A673 (cell line): ENCODE measurements at regions not wholly inside any gene's neighbourhood (a gene's known extent, or its start where the extent isn't known, plus 50 kb on each side); places are given as distances from the start of the nearest gene placed in this dataset.

Source experiments
- BruUV-seq: library from RNA; stranded (reverse); fragments of 400-500 nt; replicated peaks from 2 replicates; lab custom pipeline; 2021; lab: Mats Ljungman, UMichigan
- CTCF ChIA-PET: fragments of 300-600 bp; sonication (Branson Sonifier 250); formaldehyde crosslinking; loops from one replicate; lab custom pipeline; 2022; ENCODE audit warnings: antibody characterized with exemption; lab: Charles Lee
- POLR2A ChIA-PET: fragments of 300-600 bp; sonication (Branson Sonifier 250); formaldehyde crosslinking; loops from one replicate; lab custom pipeline; 2022; ENCODE audit warnings: antibody characterized with exemption; ENCODE audit not compliant: low non-redundant PET; lab: Charles Lee
- DNase-seq: peaks from one replicate; pipeline ENCODE4 v3.0.0-alpha.2; 2015; ENCODE audit warnings: low spot score
- H3K27ac ChIP-seq: fragments of 200-600 bp; sonication (generic); 2 replicates; pipeline ENCODE4 v1.5.1; 2016; ENCODE audit warnings: mixed run types, low read depth, mild to moderate bottlenecking, mixed read lengths, antibody characterized with exemption, low read length; ENCODE audit not compliant: poor library complexity, severe bottlenecking
- H3K27me3 ChIP-seq: fragments of 200-600 bp; sonication (generic); replicated peaks from 2 replicates; pipeline ENCODE4 v1.6.1; 2017; ENCODE audit warnings: mixed run types, low read depth, mild to moderate bottlenecking, mixed read lengths, antibody characterized with exemption, low read length; ENCODE audit not compliant: insufficient read depth, poor library complexity
- H3K36me3 ChIP-seq: fragments of 200-600 bp; sonication (generic); 2 replicates; pipeline ENCODE4 v1.6.1; 2016; ENCODE audit warnings: mixed run types, mild to moderate bottlenecking, mixed read lengths, antibody characterized with exemption, low read length; ENCODE audit not compliant: insufficient read depth, poor library complexity, severe bottlenecking
- H3K4me1 ChIP-seq: fragments of 200-600 bp; sonication (generic); 2 replicates; pipeline ENCODE4 v1.6.1; 2017; ENCODE audit warnings: mixed run types, mild to moderate bottlenecking, mixed read lengths, antibody characterized with exemption, low read length; ENCODE audit not compliant: insufficient read depth, poor library complexity, severe bottlenecking
- H3K4me3 ChIP-seq: fragments of 200-600 bp; sonication (generic); 2 replicates; pipeline ENCODE4 v1.5.1; 2016; ENCODE audit warnings: low read depth, mixed run types, mild to moderate bottlenecking, mixed read lengths, low read length; ENCODE audit not compliant: poor library complexity, severe bottlenecking
- H3K9me3 ChIP-seq: fragments of 200-600 bp; sonication (generic); 2 replicates; pipeline ENCODE4 v1.6.1; 2016; ENCODE audit warnings: mixed run types, low read depth, mild to moderate bottlenecking, mixed read lengths, antibody characterized with exemption, low read length; ENCODE audit not compliant: poor library complexity, severe bottlenecking
- CTCF ChIP-seq: fragments of 300-800, 200-600 bp; sonication (generic); conservative IDR thresholded peaks from 2 replicates; pipeline ENCODE4 v1.5.1; 2017; ENCODE audit warnings: low read depth, mild to moderate bottlenecking, antibody characterized with exemption, low read length, moderate library complexity, mixed read lengths
- EZH2 ChIP-seq: fragments of 200-600 bp; sonication (generic); IDR thresholded peaks from 2 replicates; pipeline ENCODE4 v1.6.1; 2017; ENCODE audit warnings: borderline replicate concordance, low read depth, mild to moderate bottlenecking, mixed read lengths, antibody characterized with exemption, low read length; ENCODE audit not compliant: poor library complexity, severe bottlenecking
- intact Hi-C: fragments of 100-400 bp; cut with micrococcal nuclease; formaldehyde crosslinking; loops from one replicate; pipeline ENCODE4 v1.10.0; 2022; ENCODE audit not compliant: unreplicated experiment

- POLR2A ChIA-PET, result no interaction called here
- Histone ChIP-seq H3K4me3 (no peak overlapping the region), H3K36me3 (no peaks in the 10 kb centered on the region), H3K4me1 (no peaks in the 10 kb centered on the region), H3K9me3 (no peaks in the 10 kb centered on the region), H3K27me3 (no peaks in the 10 kb centered on the region), H3K27ac (no peak overlapping the region)
- CTCF ChIA-PET, result no interaction called here
- DNase-seq, result no peak
- TF ChIP-seq CTCF, result no peak
- no peak for TF ChIP-seq EZH2
- intact Hi-C loops, result no loop called here
- BruUV-seq, result no TSS peak
Observed at GRCh38 chr1:204797401-204797800, 73.3 kb upstream of the NFASC start.

GRCh38 chr1:204799630-204800029 lies 71.0 kb upstream of the NFASC start:
- H3K36me3 ChIP-seq, result no peaks in the 10 kb centered on the region
- no peak overlapping the region for H3K27ac ChIP-seq
- H3K9me3 ChIP-seq, result no peaks in the 10 kb centered on the region
- H3K4me3 ChIP-seq, result no peak overlapping the region
- CTCF ChIA-PET, result no interaction called here
- TF ChIP-seq EZH2 (no peak), CTCF (no peak)
- intact Hi-C loops, result loop anchor here (10.0 kb wide), 1 partner anchor 355 kb away; no protein-coding TSS in a partner anchor
- H3K4me1 ChIP-seq, result no peaks in the 10 kb centered on the region
- no TSS peak for BruUV-seq
- POLR2A ChIA-PET, result no interaction called here
- DNase-seq, result no peak
- peaks cover 7% of the 10 kb centered on the region for H3K27me3 ChIP-seq

GRCh38 chr1:204801211-204801610 lies 69.5 kb upstream of the NFASC start:
- TF ChIP-seq CTCF (no peak), EZH2 (no peak)
- intact Hi-C loops, result loop anchor here (10.0 kb wide), 1 partner anchor 356 kb away; no protein-coding TSS in a partner anchor
- CTCF ChIA-PET, result no interaction called here
- no peak for DNase-seq
- POLR2A ChIA-PET, result no interaction called here
- Histone ChIP-seq H3K36me3 (no peaks in the 10 kb centered on the region), H3K4me1 (no peaks in the 10 kb centered on the region), H3K9me3 (no peaks in the 10 kb centered on the region), H3K27ac (no peak overlapping the region), H3K4me3 (no peak overlapping the region), H3K27me3 (peaks cover 12% of the 10 kb centered on the region)
- no TSS peak for BruUV-seq
